ENCODE measurements at regions not wholly inside any gene's neighbourhood (a gene's known extent, or its start where the extent isn't known, plus 50 kb on each side); places are given as distances from the start of the nearest gene placed in this dataset.

- DNase-seq, result peak; percentile 90
Observed at GRCh38 chr13:112247471-112248405, 128.4 kb upstream of the SPACA7 start.

- peak; percentile 90 for DNase-seq
Observed at GRCh38 chr13:112248406-112248760, 127.8 kb upstream of the SPACA7 start.

- peak; percentile 86 for DNase-seq
Observed at GRCh38 chr13:112248862-112249592, 127.1 kb upstream of the SPACA7 start.

DNA sequence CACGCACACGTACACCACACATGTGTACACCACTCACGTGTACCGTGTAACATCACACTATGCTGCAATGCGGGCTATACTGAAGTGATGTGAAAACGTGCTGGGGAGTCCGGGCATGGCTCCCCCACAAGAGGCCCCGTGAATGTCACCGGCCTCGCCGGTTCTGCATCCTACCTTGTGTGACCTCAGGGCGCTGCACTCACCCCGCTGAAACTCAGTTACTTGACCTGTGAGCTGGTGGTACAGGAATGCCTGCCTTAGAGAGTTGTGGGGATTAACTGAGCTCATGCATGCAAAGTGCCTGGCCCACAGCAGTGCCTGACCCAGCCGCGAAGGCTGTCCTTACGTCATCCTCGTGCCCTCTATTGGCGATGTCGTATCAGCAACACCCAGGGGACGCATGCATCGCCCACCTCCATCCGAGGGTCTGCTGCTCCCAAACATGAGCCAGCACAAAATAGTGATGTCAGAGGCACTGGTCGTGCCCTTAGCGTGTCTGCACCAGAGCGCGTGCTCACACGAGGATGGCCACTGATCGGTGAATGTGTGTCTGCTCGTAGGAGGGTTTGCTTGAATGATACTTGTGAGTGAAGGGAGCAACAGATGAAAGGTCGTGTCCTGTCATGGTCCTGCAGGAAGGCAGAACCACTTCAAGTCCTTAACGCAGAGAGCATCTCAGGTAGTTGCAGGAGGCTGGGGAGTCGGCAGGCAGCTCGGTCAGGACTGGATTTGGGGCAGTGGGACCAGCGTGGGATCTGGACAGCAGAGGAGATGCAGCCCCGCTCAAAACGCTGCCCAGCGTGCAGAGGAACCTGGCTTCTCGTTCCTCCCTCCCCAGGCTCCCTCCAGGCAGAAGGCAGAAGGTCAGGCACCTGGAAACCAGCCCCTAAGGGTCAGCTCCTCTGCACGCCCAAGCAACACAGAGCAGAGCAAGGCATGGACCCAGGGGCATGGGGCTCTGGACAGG, 126.2 kb upstream of the SPACA7 start:
- DNase-seq, result no peak

GRCh38 chr13:112250788-112251445, 125.2 kb upstream of the SPACA7 start:
- no peak for DNase-seq

GRCh38 chr13:112251930-112252585, 124.1 kb upstream of the SPACA7 start:
- no peak for DNase-seq

- no peak for DNase-seq
Observed at GRCh38 chr13:112252804-112253590, 123.2 kb upstream of the SPACA7 start.

GRCh38 chr13:112253631-112254030, 122.5 kb upstream of the SPACA7 start:
- no peak for DNase-seq

- DNase-seq, result no peak
Observed at GRCh38 chr13:112254061-112254818, 121.9 kb upstream of the SPACA7 start.

- DNase-seq, result no peak
Observed at GRCh38 chr13:112254900-112255299, 121.3 kb upstream of the SPACA7 start.

DNA sequence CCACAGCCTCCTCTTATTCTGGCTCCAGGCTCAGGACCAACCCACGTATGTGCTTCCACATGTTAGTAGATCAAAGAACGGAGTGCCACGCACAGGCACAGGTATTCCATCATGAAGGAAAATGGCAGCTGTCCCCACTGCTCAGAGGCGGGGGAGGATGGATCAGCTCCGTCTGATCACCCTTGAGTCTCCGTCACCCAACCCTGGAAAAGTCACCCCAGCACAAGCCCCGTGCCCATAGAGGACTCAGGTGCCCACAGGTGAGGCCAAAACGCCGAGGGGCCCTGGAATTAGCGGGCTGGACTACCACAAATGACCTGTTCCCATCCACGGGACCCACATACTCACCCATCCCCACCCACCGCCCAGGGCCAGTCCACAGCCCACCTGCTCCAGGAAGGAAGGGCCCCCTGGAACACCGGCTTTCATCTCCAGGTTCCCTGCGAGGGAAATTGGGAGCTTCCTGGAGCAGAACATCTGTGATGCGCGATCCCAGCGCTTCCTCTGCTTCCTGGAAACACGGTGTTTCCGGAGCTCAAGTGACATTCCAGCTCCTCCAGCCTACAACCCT, 120.5 kb upstream of the SPACA7 start:
- no peak for DNase-seq

DNA sequence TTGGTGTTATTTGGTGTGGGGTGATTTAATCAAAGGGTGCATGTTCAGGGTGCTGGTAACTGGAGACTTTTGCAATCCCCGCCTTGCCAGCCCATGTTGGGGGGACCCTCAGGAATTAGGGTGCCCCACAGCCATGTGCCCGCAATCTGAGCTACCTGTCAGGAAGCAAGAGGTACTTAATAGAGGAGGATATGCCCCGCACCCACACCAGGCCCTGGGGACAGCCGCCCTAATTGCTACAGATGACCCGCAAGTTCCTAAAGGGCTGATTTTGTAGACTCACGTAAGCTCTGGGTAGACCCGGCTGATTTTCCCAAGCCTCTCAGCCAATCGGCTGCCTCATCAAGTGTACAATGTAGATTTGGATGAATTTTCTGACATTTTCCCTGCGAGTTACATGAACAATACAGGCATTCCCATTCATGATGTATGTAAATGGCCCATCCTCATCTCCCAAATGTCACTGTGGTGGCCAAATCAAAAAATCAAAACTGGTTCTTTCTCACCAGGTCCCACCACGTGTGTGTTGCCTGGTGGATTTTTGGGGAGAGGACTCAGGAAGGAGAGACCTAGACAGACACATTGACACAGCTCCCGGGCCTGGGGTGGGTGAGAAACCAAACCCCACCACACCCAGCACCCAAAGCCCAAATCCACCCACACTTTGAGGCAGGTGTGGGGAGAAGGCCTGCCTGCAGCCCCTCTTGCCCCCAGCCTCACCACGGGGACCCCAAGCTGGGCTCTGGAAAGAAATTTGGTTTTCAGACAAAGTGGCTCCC, 119.2 kb upstream of the SPACA7 start:
- no peak for DNase-seq

- no peak for DNase-seq
Observed at GRCh38 chr13:112259511-112259910, 116.6 kb upstream of the SPACA7 start.

- no peak for DNase-seq
Observed at GRCh38 chr13:112260108-112261055, 115.8 kb upstream of the SPACA7 start.

- no peak for DNase-seq
Observed at GRCh38 chr13:112261924-112262323, 114.2 kb upstream of the SPACA7 start.

DNA sequence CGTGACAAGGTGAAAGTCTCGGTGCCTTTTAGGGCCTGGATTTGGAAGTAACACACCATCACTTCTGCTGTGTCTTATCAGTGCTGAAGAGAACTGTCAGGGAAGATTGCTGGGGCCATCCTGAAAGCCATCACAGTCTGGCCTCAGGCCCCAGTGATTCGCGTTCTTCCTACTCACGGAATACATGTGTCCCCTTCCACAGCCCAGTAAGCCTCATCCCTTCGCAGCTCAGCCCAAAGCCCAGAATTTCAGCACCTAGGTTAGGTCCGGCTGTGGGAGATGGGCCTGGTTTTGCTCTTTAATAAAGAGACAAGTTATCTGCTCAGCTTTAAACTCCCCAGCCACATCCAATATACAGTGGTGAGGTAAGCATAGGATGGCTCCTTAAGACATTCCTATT, 113.0 kb upstream of the SPACA7 start:
- no peak for DNase-seq

GRCh38 chr13:112267660-112268059, 108.5 kb upstream of the SPACA7 start:
- no peak for DNase-seq

DNA sequence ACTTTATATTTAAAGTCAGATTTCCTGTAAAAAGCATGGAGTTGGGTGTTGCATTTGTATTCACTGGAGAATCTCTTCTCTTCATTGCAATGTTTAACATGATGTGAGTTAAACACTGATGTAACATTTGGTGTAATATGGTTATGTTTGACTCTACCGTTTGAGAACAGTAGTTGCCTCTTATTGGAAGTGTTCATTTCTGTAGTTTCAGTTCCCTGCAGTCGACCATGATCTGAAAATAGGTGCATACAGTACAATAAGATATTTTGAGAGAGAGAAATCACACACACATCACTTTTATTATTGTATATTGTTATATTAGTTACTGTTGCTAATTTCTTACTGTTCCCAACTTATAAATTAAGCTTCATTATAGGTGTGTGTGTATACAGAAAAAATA, 105.2 kb upstream of the SPACA7 start:
- DNase-seq, result no peak

Data from NCI-H1092 (cell line).